Endothelial cell of umbilical vein (primary cell): ENCODE measurements at regions not wholly inside any gene's neighbourhood (a gene's known extent, or its start where the extent isn't known, plus 50 kb on each side); places are given as distances from the start of the nearest gene placed in this dataset.
"Not testable (repeated sequence)": the region's sequence is repeated elsewhere in the genome, so short reads cannot be mapped to it uniquely, and the experiment has no call there.

Experiments used
- BruUV-seq: library from RNA; stranded (reverse); fragments of 400-500 nt; replicated peaks from 2 replicates; lab custom pipeline; 2021; lab: Mats Ljungman, UMichigan
- CTCF ChIA-PET: fragments of 300-600, 350-600 bp; sonication (Branson Sonifier 250); formaldehyde crosslinking; loops from one replicate; lab custom pipeline; 2021; ENCODE audit warnings: antibody characterized with exemption, inconsistent platforms; lab: Charles Lee
- POLR2A ChIA-PET: fragments of 300-600, 350-600 bp; sonication (Branson Sonifier 250); formaldehyde crosslinking; loops from one replicate; lab custom pipeline; 2021; ENCODE audit warnings: antibody characterized with exemption, inconsistent platforms; lab: Charles Lee
- DNase-seq: peaks from one replicate; pipeline ENCODE4 v3.0.0-alpha.2; 2011; ENCODE audit warnings: low read depth, low spot score
- FAIRE-seq: peaks from 2 replicates; lab custom pipeline; 2011; peaks lifted over from hg19 to GRCh38; lab: Jason Lieb, UNC
- H2AFZ ChIP-seq: 2 replicates; pipeline ENCODE4 v1.6.0; 2012; ENCODE audit warnings: low read depth, low read length, control low read depth, inconsistent platforms
- H3K27ac ChIP-seq: 2 replicates; pipeline ENCODE4 v1.5.1; 2011; ENCODE audit warnings: low read depth, mild to moderate bottlenecking, control low read depth, low read length, moderate library complexity; ENCODE audit not compliant: insufficient read depth
- H3K27me3 ChIP-seq, 2 experiments: 2 replicates each; pipeline versions ENCODE4 v1.6.0 to v1.6.1; 2011; ENCODE audit warnings: low read length in 2 of 2, mixed read lengths in 1 of 2; ENCODE audit not compliant: control insufficient read depth in 2 of 2, insufficient read depth in 2 of 2
- H3K36me3 ChIP-seq, 2 experiments: 2 replicates in 1 of 2; 3 replicates in 1 of 2; pipeline ENCODE4 v1.5.1; 2011; ENCODE audit warnings: low read length in 2 of 2, mild to moderate bottlenecking in 1 of 2, moderate library complexity in 1 of 2; ENCODE audit not compliant: control insufficient read depth in 2 of 2, insufficient read depth in 2 of 2; ENCODE audit errors: extremely low read depth in 1 of 2
- H3K4me1 ChIP-seq: 3 replicates; pipeline ENCODE4 v1.5.1; 2011; ENCODE audit warnings: mild to moderate bottlenecking, low read length; ENCODE audit not compliant: control insufficient read depth, insufficient read depth; ENCODE audit errors: extremely low read depth
- H3K4me2 ChIP-seq: 2 replicates; pipeline ENCODE4 v1.6.1; 2011; ENCODE audit warnings: low read length, control low read depth, mixed read lengths; ENCODE audit not compliant: insufficient read depth
- H3K4me3 ChIP-seq, 3 experiments: fragments of 200-600 bp in 1 of 3; sonication (generic), shearing (Covaris generic) in 1 of 3; replicated peaks in 1 of 3; 2 replicates each; pipeline ENCODE4 v1.5.1; 2011 to 2016; ENCODE audit warnings: control low read depth in 3 of 3, low read length in 3 of 3, mild to moderate bottlenecking in 2 of 3, inconsistent platforms in 1 of 3, low read depth in 1 of 3, moderate library complexity in 1 of 3; ENCODE audit not compliant: insufficient read depth in 1 of 3
- H3K79me2 ChIP-seq: 2 replicates; pipeline ENCODE4 v1.6.0; 2012; ENCODE audit warnings: low read length, inconsistent platforms; ENCODE audit not compliant: control insufficient read depth, insufficient read depth
- H3K9ac ChIP-seq: replicated peaks from 2 replicates; pipeline ENCODE3; 2011; ENCODE audit warnings: low read length, control low read depth; ENCODE audit not compliant: insufficient read depth; ENCODE audit errors: extremely low read depth
- H3K9me1 ChIP-seq: replicated peaks from 3 replicates; pipeline ENCODE4 v1.6.0; 2011; ENCODE audit warnings: mild to moderate bottlenecking, low read length; ENCODE audit not compliant: control insufficient read depth, insufficient read depth; ENCODE audit errors: extremely low read depth
- H3K9me3 ChIP-seq: replicated peaks from 2 replicates; pipeline ENCODE4 v1.5.1; 2012; ENCODE audit warnings: low read length, inconsistent platforms; ENCODE audit not compliant: control insufficient read depth, insufficient read depth
- H4K20me1 ChIP-seq: replicated peaks from 2 replicates; pipeline ENCODE3; 2011; ENCODE audit warnings: mild to moderate bottlenecking, low read length; ENCODE audit not compliant: control insufficient read depth, insufficient read depth; ENCODE audit errors: extremely low read depth
- CTCF ChIP-seq, 2 donors: IDR thresholded peaks; 1 replicate in 1 of 2; 2 replicates in 1 of 2; pipeline ENCODE4 v1.5.1; 2011; ENCODE audit warnings: low read length in 2 of 2, mild to moderate bottlenecking in 2 of 2, moderate library complexity in 2 of 2, control low read depth in 1 of 2, inconsistent platforms in 1 of 2, low read depth in 1 of 2; ENCODE audit not compliant: insufficient read depth in 1 of 2; ENCODE audit errors: extremely low read depth in 1 of 2
- EZH2 ChIP-seq: IDR thresholded peaks from 2 replicates; pipeline ENCODE4 v1.6.1; 2012; ENCODE audit warnings: borderline replicate concordance, low read depth, mild to moderate bottlenecking, moderate library complexity, low read length, inconsistent platforms; ENCODE audit not compliant: severe bottlenecking
- FOS ChIP-seq: IDR thresholded peaks from 2 replicates; pipeline ENCODE4 v1.6.1; 2011; ENCODE audit warnings: mild to moderate bottlenecking, low read length, moderate library complexity, borderline replicate concordance; ENCODE audit not compliant: insufficient read depth
- GATA2 ChIP-seq: IDR thresholded peaks from 2 replicates; pipeline ENCODE4 v1.7.0; 2011; ENCODE audit warnings: low read depth, mild to moderate bottlenecking, moderate library complexity, mixed read lengths, low read length; ENCODE audit not compliant: insufficient read length, insufficient read depth
- JUN ChIP-seq: IDR thresholded peaks from 2 replicates; pipeline ENCODE4 v1.6.1; 2011; ENCODE audit warnings: borderline replicate concordance, low read depth; ENCODE audit not compliant: insufficient read length, insufficient read depth
- MAX ChIP-seq: IDR thresholded peaks from 2 replicates; pipeline ENCODE4 v1.6.1; 2011; ENCODE audit not compliant: insufficient read depth, insufficient read length
- MYC ChIP-seq: IDR thresholded peaks from one replicate; pipeline ENCODE4 v1.6.1; 2011; ENCODE audit warnings: mild to moderate bottlenecking, low read depth, low read length
- POLR2A ChIP-seq: IDR thresholded peaks from 2 replicates; pipeline ENCODE4 v1.6.1; 2012; ENCODE audit warnings: low read depth, mild to moderate bottlenecking, control low read depth, low read length
- POLR2AphosphoS5 ChIP-seq: IDR thresholded peaks from 2 replicates; pipeline ENCODE4 v1.6.1; 2012; ENCODE audit warnings: low read depth, mild to moderate bottlenecking, control low read depth, low read length, moderate library complexity; ENCODE audit not compliant: insufficient read depth
- dilution Hi-C: fragments of 300-500 bp; cut with MboI; formaldehyde crosslinking; loops from one replicate; pipeline ENCODE4 v1.15.0; 2019; ENCODE audit warnings: low sequenced_read_pairs; ENCODE audit not compliant: extremely low pct_ligation_motif_present
- intact Hi-C: fragments of 100-400 bp; cut with micrococcal nuclease; formaldehyde crosslinking; loops from one replicate; pipeline ENCODE4 v1.10.0; 2022

GRCh38 chrY:9154552-9154951 lies 182.7 kb upstream of the TSPY4 start:
- H3K4me2 ChIP-seq, H2AFZ ChIP-seq, H3K9me3 ChIP-seq, H4K20me1 ChIP-seq, H3K36me3 ChIP-seq, H3K9me1 ChIP-seq, H3K79me2 ChIP-seq, BruUV-seq, CTCF ChIA-PET, dilution Hi-C loops, FAIRE-seq, H3K4me1 ChIP-seq, POLR2A ChIA-PET, H3K27me3 ChIP-seq, DNase-seq, intact Hi-C loops, H3K27ac ChIP-seq, H3K4me3 ChIP-seq, H3K9ac ChIP-seq: not testable (repeated sequence)

GRCh38 chrY:9155721-9156120 lies 181.5 kb upstream of the TSPY4 start:
- POLR2A ChIA-PET, result no interaction called here
- Histone ChIP-seq H3K9me3 (no peaks in the 10 kb centered on the region), H3K4me1 (no peaks in the 10 kb centered on the region), H3K36me3 (no peaks in the 10 kb centered on the region), H3K4me3 (no peak overlapping the region), H3K9me1 (no peaks in the 10 kb centered on the region), H3K4me2 (no peak overlapping the region), H2AFZ (no peak overlapping the region), H3K27ac (no peak overlapping the region), H3K9ac (no peak overlapping the region), H3K27me3 (no peaks in the 10 kb centered on the region), H3K79me2 (no peaks in the 10 kb centered on the region), H4K20me1 (no peaks in the 10 kb centered on the region)
- dilution Hi-C loops, result no loop called here
- FAIRE-seq (no peak), DNase-seq (no peak)
- intact Hi-C loops, result no loop called here
- CTCF ChIA-PET, result no interaction called here
- TF ChIP-seq POLR2AphosphoS5 (no peak), GATA2 (no peak), MAX (no peak), CTCF (IDR thresholded peaks at IDR 0.05; ENCODE audit: extremely low read depth in 1 of 2, insufficient read depth in 1 of 2, low read depth in 1 of 2, low read length in 2 of 2) (no peak), FOS (no peak), JUN (no peak), POLR2A (no peak), MYC (no peak), EZH2 (no peak)
- no TSS peak for BruUV-seq
